BJ (cell line): ENCODE measurements at regions not wholly inside any gene's neighbourhood (a gene's known extent, or its start where the extent isn't known, plus 50 kb on each side); places are given as distances from the start of the nearest gene placed in this dataset.
A peak's percentile ranks its signal among the peaks of the same experiment; 100 is the strongest.

Experiments used
- CTCF ChIA-PET: fragments of 350-600 bp; formaldehyde crosslinking; extraction: SDS; loops from one replicate; lab custom pipeline; 2021; ENCODE audit warnings: antibody characterized with exemption, inconsistent platforms; lab: Yijun Ruan, JAX
- POLR2A ChIA-PET: fragments of 300-600 bp; sonication (Branson Sonifier 250); formaldehyde crosslinking; extraction: SDS; loops from one replicate; lab custom pipeline; 2021; ENCODE audit warnings: antibody characterized with exemption; lab: Charles Lee
- DNase-seq: peaks from one replicate; pipeline ENCODE4 v3.0.0-alpha.2; 2011; ENCODE audit warnings: low read depth
- H3K27me3 ChIP-seq: 2 replicates; pipeline ENCODE4 v1.6.0; 2011; ENCODE audit warnings: low read length; ENCODE audit not compliant: control insufficient read depth, insufficient read depth
- H3K36me3 ChIP-seq: 2 replicates; pipeline ENCODE4 v1.5.1; 2011; ENCODE audit warnings: low read length; ENCODE audit not compliant: control insufficient read depth, insufficient read depth
- H3K4me3 ChIP-seq: 2 replicates; pipeline ENCODE4 v1.5.1; 2011; ENCODE audit warnings: low read depth, mild to moderate bottlenecking, control low read depth, low read length
- TF ChIP-seq, protein P1 (sequence below): IDR thresholded peaks from 2 replicates; pipeline ENCODE4 v1.5.1; 2011; ENCODE audit warnings: low read depth, mild to moderate bottlenecking, control low read depth, inconsistent platforms, low read length, moderate library complexity; ENCODE audit not compliant: insufficient read depth

DNA sequence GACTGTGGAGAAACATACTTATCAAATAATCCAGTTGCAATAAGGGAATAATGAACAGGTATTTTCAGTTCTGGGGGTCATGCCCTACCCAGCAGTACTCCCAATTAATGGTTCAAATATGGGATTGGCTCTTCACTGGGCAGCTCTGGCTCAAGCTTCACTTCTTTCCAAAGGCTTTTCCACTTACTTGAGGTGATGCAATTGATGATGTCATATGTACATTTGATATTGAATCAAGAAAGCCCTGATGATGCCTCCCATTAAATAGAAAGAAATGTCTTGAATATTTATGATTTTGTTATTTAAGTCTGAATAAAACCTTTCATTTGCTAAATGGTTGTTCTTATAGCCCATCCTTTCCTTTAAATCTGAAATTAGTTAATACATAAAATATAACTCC is 789.9 kb downstream of the USP25 start:
- TF ChIP-seq, protein P1, sequence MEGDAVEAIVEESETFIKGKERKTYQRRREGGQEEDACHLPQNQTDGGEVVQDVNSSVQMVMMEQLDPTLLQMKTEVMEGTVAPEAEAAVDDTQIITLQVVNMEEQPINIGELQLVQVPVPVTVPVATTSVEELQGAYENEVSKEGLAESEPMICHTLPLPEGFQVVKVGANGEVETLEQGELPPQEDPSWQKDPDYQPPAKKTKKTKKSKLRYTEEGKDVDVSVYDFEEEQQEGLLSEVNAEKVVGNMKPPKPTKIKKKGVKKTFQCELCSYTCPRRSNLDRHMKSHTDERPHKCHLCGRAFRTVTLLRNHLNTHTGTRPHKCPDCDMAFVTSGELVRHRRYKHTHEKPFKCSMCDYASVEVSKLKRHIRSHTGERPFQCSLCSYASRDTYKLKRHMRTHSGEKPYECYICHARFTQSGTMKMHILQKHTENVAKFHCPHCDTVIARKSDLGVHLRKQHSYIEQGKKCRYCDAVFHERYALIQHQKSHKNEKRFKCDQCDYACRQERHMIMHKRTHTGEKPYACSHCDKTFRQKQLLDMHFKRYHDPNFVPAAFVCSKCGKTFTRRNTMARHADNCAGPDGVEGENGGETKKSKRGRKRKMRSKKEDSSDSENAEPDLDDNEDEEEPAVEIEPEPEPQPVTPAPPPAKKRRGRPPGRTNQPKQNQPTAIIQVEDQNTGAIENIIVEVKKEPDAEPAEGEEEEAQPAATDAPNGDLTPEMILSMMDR, result no peak
- no peak for DNase-seq
- H3K27me3 ChIP-seq, result no peaks in the 10 kb centered on the region
- H3K36me3 ChIP-seq, result no peaks in the 10 kb centered on the region
- H3K4me3 ChIP-seq, result no peak overlapping the region
- ChIA-PET POLR2A (no interaction called here), CTCF (no interaction called here)

DNA sequence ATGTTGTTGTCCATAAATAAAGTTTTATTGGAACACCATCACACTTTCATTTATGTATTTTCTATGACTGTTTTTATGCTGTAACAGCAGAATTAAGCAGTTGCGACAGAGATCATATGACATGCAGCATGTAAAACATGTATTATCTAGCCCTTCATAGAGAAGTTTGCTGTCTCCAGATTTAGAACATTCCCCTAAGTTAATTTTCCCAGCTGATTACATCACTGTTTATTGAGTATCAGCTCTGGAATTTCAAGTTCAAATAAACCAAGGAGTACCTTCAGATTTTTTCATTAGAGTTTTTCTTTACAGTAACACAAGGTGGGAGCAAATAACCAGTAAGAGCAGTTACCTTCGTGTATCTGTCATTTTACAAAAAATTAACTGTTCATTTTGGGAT is 792.8 kb downstream of the USP25 start:
- peak; percentile 31 for DNase-seq
- ChIA-PET POLR2A (no interaction called here), CTCF (interaction anchor here (1.0 kb wide), 1 partner anchor 17 kb away, joined by 3 read pairs; no protein-coding TSS in a partner anchor)

DNA sequence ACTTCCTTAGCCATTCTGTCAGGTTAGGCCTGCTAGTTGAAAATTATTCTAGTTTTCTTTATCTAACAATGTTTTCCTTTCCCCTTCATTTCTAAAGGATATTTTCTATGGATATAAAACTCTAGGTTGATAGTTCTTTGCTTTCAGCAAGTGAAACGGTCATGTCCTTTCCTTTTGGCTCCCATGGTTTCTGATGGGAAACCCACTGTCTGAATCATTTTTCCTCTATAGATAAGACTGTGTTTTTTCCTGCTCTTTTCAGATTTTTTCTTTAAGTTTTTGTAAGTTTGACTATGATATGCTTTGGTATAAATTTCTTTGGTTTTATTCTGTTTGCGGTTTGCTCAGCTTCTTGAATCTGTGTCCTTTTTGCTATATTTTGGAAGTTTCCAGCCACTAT is 800.9 kb downstream of the USP25 start:
- TF ChIP-seq, protein P1, result no peak
- no peaks in the 10 kb centered on the region for H3K27me3 ChIP-seq
- ChIA-PET CTCF (no interaction called here), POLR2A (no interaction called here)
- no peak overlapping the region for H3K4me3 ChIP-seq
- H3K36me3 ChIP-seq, result no peaks in the 10 kb centered on the region
- DNase-seq, result no peak

More for the DNA sequence above, 792.8 kb downstream of the USP25 start:
- Histone ChIP-seq H3K27me3 (no peaks in the 10 kb centered on the region), H3K4me3 (no peak overlapping the region), H3K36me3 (no peaks in the 10 kb centered on the region)
- TF ChIP-seq, protein P1, result no peak

DNA sequence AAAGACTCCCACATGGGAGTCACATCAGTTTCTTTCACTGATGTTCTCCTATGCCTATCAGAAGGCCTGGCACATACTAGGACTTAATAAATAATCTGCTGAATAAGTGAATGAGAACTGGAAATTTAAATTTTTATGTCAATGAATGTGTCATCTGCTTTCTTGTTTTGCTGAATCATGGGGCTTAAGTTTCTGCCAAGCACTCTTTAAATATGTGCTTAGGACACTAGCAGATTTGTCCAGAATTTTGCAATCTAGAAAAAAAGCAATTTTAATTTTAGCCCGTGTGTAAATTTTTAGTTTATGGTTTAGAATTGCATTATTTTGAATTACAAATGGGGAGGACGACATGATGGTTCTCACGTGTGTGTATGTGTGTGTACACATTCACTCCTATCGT is 803.1 kb downstream of the USP25 start:
- Histone ChIP-seq H3K36me3 (no peaks in the 10 kb centered on the region), H3K4me3 (no peak overlapping the region), H3K27me3 (no peaks in the 10 kb centered on the region)
- POLR2A ChIA-PET, result no interaction called here
- TF ChIP-seq, protein P1, result no peak
- no peak for DNase-seq
- CTCF ChIA-PET, result no interaction called here

DNA sequence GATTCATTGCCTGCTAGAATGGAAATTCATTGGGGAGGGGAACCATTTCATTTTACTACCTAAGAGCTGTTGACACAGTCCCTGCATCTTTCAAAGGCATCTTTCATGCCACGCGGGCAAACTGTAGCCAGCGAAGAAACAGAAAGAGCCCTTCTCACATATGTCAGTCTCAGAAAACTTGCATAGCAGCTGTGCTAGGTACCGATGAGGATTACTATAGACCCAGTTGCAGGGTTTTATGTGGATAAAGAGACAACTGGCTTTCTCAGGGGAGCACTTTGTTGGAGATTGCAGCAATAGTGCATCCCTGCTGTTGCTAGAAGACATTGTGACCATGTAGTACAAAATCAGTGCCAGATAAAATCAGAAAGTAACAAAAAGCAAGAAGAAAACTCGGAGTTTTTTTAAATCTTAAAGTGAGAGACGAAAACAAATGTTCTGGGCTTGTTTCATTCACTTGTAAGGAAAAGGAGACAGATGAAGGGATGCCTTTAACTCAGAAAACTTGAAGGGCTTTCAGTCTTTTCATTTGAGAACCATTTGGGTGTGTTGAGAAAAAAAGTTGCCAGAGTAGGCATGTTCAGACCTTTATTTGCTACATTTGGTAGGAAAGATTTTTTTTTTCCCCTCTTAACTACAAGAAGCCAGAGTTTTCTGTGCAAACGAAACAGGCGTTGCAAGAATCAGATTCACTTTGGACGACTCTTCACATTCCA is 804.1 kb downstream of the USP25 start:
- no peak for DNase-seq
- H3K27me3 ChIP-seq, result no peaks in the 10 kb centered on the region
- peak overlapping the region; percentile 31 for H3K4me3 ChIP-seq
- TF ChIP-seq, protein P1, result no peak
- no peaks in the 10 kb centered on the region for H3K36me3 ChIP-seq
- CTCF ChIA-PET, result interaction anchor here (0.6 kb wide), 1 partner anchor 30 kb away, joined by 3 read pairs; no protein-coding TSS in a partner anchor
- POLR2A ChIA-PET, result interaction anchor here (0.7 kb wide), 1 partner anchor 416 kb away, joined by 20 read pairs; no protein-coding TSS in a partner anchor
